NCI-H2171 (cell line): ENCODE measurements at regions not wholly inside any gene's neighbourhood (a gene's known extent, or its start where the extent isn't known, plus 50 kb on each side); places are given as distances from the start of the nearest gene placed in this dataset.

ENCODE experiments used
- DNase-seq: peaks from one replicate; lab custom pipeline; 2025; lab: John Stamatoyannopoulos, UW

- DNase-seq: no peak
Measured at GRCh38 chr15:29424118-29424517, 154.5 kb upstream of the NSMCE3 start.

GRCh38 chr15:29422606-29423005 lies 153.0 kb upstream of the NSMCE3 start:
- DNase-seq: no peak

- no peak for DNase-seq
Measured at GRCh38 chr15:29420188-29420587, 150.6 kb upstream of the NSMCE3 start.

- no peak for DNase-seq
Measured at GRCh38 chr15:29418931-29419330, 149.3 kb upstream of the NSMCE3 start.

- no peak for DNase-seq
Measured at GRCh38 chr15:29418178-29418577, 148.6 kb upstream of the NSMCE3 start.

- no peak for DNase-seq
Measured at GRCh38 chr15:29411299-29411698, 141.7 kb upstream of the NSMCE3 start.

GRCh38 chr15:29410338-29410737 lies 140.7 kb upstream of the NSMCE3 start:
- DNase-seq: no peak

GRCh38 chr15:29409890-29410289 lies 140.3 kb upstream of the NSMCE3 start:
- DNase-seq: no peak

- DNase-seq: no peak
Measured at GRCh38 chr15:29405564-29405963, 135.9 kb upstream of the NSMCE3 start.

GRCh38 chr15:29403772-29404171 lies 134.2 kb upstream of the NSMCE3 start:
- no peak for DNase-seq

GRCh38 chr15:29401644-29402043 lies 132.0 kb upstream of the NSMCE3 start:
- no peak for DNase-seq

- DNase-seq: no peak
Measured at GRCh38 chr15:29400701-29401100, 131.1 kb upstream of the NSMCE3 start.

- no peak for DNase-seq
Measured at GRCh38 chr15:29398907-29399306, 129.3 kb upstream of the NSMCE3 start.

GRCh38 chr15:29396176-29396811 lies 126.7 kb upstream of the NSMCE3 start:
- no peak for DNase-seq

GRCh38 chr15:29393443-29393842 lies 123.8 kb upstream of the NSMCE3 start:
- DNase-seq: no peak

GRCh38 chr15:29392358-29392757 lies 122.7 kb upstream of the NSMCE3 start:
- no peak for DNase-seq

- no peak for DNase-seq
Measured at GRCh38 chr15:29390051-29390450, 120.4 kb upstream of the NSMCE3 start.

- DNase-seq: no peak
Measured at GRCh38 chr15:29386523-29386922, 116.9 kb upstream of the NSMCE3 start.

GRCh38 chr15:29383367-29383766 lies 113.7 kb upstream of the NSMCE3 start:
- DNase-seq: no peak

- DNase-seq: no peak
Measured at GRCh38 chr15:29382862-29383261, 113.2 kb upstream of the NSMCE3 start.

GRCh38 chr15:29380466-29380865 lies 110.8 kb upstream of the NSMCE3 start:
- no peak for DNase-seq

- no peak for DNase-seq
Measured at GRCh38 chr15:29379647-29380046, 110.0 kb upstream of the NSMCE3 start.

GRCh38 chr15:29377161-29377560 lies 107.5 kb upstream of the NSMCE3 start:
- no peak for DNase-seq

GRCh38 chr15:29376590-29376989 lies 107.0 kb upstream of the NSMCE3 start:
- no peak for DNase-seq

GRCh38 chr15:29369261-29369660 lies 99.6 kb upstream of the NSMCE3 start:
- no peak for DNase-seq
